ENCODE measurements at regions not wholly inside any gene's neighbourhood (a gene's known extent, or its start where the extent isn't known, plus 50 kb on each side); places are given as distances from the start of the nearest gene placed in this dataset.

- TF ChIP-seq CTCF (IDR thresholded peaks at IDR 0.05; ENCODE audit: low read length): no peak
- no peak for TF ChIP-seq EZH2 (IDR thresholded peaks at IDR 0.05; ENCODE audit: borderline replicate concordance, low read length)
Measured at GRCh38 chr2:16112251-16112971, 172.1 kb downstream of the MYCN start.
